Left ventricle myocardium inferior (tissue), 1 donor: ENCODE measurements at regions not wholly inside any gene's neighbourhood (a gene's known extent, or its start where the extent isn't known, plus 50 kb on each side); places are given as distances from the start of the nearest gene placed in this dataset.
A peak's percentile ranks its signal among the peaks of the same experiment; 100 is the strongest.

ENCODE experiments used
- DNase-seq: peaks from one replicate; pipeline ENCODE4 v3.0.0-alpha.2; 2020
- H3K27ac ChIP-seq: fragments of 200-600 bp; replicated peaks from 2 replicates; pipeline ENCODE4 v1.8.0; 2021
- H3K27me3 ChIP-seq: fragments of 200-600 bp; 2 replicates; pipeline ENCODE4 v1.8.0; 2021; ENCODE audit warnings: low read depth
- H3K36me3 ChIP-seq: fragments of 200-600 bp; 2 replicates; pipeline ENCODE4 v1.8.0; 2021
- H3K4me1 ChIP-seq: fragments of 200-600 bp; 2 replicates; pipeline ENCODE4 v1.8.0; 2021
- H3K4me3 ChIP-seq: fragments of 200-600 bp; 2 replicates; pipeline ENCODE4 v1.8.0; 2021; ENCODE audit warnings: mild to moderate bottlenecking, moderate library complexity
- H3K9me3 ChIP-seq: fragments of 200-600 bp; replicated peaks from 2 replicates; pipeline ENCODE4 v1.8.0; 2021
- intact Hi-C: fragments of 100-400 bp; cut with micrococcal nuclease; formaldehyde crosslinking; loops from one replicate; pipeline ENCODE4 v1.11.0; 2022
- TF ChIP-seq, protein P1 (sequence below): fragments of 200-600 bp; IDR thresholded peaks from 2 replicates; pipeline ENCODE4 v1.8.0; 2021; ENCODE audit warnings: antibody characterized with exemption, mild to moderate bottlenecking, borderline replicate concordance
- donor health status: DM: no; HTN: yes; CAD: no; lungs with severe emphysema.

DNA sequence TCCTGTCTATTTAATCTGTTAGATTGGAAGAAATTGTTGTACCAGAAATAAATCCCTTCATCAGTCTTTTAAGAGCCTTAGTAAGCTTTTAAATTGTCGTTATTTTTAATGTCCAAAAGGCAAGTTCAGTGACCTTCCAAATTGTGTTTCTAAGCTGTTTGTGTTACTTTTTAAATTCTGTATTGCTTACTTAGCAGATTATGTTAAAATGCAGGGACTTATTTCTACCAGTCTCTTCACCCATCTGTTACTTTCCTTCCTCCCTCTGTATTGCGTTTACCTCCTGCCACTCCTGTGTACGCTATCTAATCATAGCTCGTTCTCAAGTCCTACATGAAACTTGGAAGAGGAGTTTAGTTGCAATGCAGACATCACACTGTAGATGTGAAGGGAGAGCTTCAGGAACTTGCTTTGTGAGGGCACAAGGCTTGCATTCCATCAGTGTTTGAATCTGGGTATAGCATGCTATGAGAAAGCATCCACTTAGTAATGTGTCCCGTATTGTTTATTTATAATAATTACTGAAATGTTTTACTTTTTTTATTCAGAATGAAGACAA is 406.5 kb upstream of the RGS6 start:
- TF ChIP-seq, protein P1, sequence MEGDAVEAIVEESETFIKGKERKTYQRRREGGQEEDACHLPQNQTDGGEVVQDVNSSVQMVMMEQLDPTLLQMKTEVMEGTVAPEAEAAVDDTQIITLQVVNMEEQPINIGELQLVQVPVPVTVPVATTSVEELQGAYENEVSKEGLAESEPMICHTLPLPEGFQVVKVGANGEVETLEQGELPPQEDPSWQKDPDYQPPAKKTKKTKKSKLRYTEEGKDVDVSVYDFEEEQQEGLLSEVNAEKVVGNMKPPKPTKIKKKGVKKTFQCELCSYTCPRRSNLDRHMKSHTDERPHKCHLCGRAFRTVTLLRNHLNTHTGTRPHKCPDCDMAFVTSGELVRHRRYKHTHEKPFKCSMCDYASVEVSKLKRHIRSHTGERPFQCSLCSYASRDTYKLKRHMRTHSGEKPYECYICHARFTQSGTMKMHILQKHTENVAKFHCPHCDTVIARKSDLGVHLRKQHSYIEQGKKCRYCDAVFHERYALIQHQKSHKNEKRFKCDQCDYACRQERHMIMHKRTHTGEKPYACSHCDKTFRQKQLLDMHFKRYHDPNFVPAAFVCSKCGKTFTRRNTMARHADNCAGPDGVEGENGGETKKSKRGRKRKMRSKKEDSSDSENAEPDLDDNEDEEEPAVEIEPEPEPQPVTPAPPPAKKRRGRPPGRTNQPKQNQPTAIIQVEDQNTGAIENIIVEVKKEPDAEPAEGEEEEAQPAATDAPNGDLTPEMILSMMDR: no peak
- no peaks in the 10 kb centered on the region for H3K9me3 ChIP-seq
- no peaks in the 10 kb centered on the region for H3K27me3 ChIP-seq
- DNase-seq: no peak
- intact Hi-C loops: no loop called here
- H3K4me3 ChIP-seq: no peak overlapping the region
- H3K36me3 ChIP-seq: no peaks in the 10 kb centered on the region
- no peak overlapping the region for H3K27ac ChIP-seq
- H3K4me1 ChIP-seq: peaks cover 13% of the 10 kb centered on the region

DNA sequence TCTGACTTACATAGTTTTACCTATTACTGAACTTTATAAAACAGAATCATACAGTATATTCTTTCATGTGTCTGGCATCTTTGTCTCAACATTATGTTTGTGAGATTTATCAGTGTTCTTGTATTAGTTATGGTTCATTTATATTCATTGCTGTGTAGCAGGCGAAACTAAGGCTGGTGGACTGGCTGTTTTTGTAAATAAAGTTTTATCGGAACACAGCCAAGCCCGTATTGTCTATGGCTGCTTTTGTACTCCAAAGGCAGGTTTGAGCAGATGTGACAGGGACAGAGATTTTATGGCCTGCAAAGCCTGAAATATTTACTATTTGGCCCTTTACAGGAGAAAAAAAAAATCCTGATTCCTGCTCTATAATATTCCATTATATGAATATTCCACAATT is 405.8 kb upstream of the RGS6 start:
- Histone ChIP-seq H3K4me3 (no peak overlapping the region), H3K27ac (no peak overlapping the region), H3K27me3 (no peaks in the 10 kb centered on the region), H3K36me3 (no peaks in the 10 kb centered on the region), H3K9me3 (no peaks in the 10 kb centered on the region), H3K4me1 (peaks cover 13% of the 10 kb centered on the region)
- TF ChIP-seq, protein P1: no peak
- intact Hi-C loops: no loop called here
- no peak for DNase-seq

DNA sequence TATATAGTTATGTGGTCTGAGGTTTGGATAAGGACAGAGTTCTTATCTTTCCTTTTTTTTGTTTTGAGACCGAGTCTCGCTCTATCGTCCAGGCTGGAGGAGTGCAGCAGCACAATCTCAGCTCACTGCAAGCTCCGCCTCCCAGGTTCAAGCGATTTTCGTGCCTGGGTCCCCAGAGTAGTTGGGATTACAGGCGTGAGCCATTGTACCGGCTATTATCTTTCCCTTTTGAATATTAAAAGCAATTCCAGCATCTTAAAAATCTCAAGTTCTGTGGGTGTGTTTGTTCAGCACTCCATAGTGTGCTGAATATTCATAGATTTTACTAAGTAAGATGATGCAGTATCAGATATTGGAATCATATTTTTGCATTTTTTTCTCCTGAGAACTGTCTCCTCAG is 404.4 kb upstream of the RGS6 start:
- DNase-seq: no peak
- Histone ChIP-seq H3K4me3 (no peak overlapping the region), H3K4me1 (peaks cover 13% of the 10 kb centered on the region), H3K9me3 (no peaks in the 10 kb centered on the region), H3K36me3 (no peaks in the 10 kb centered on the region), H3K27me3 (no peaks in the 10 kb centered on the region), H3K27ac (no peak overlapping the region)
- intact Hi-C loops: no loop called here
- TF ChIP-seq, protein P1: no peak

DNA sequence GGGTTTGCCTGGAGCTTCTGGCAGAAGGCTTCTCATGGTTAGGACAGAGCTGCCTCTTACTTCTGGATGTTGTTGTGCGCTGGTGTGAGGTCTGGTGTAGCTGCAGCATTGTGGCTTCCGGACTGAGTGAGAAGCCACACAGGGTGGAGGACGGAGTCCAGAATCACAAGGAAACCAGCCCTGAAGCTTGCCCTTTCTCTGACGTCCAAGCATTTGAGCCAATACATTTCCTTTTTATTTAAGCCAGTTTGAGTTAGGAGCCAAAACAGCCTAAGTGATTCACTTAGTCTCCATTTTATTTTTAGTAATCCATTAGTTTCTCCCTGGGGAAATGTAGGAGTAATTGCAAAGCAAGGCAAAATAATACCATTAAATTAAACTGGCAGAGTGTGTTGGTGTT is 402.4 kb upstream of the RGS6 start:
- Histone ChIP-seq H3K9me3 (no peaks in the 10 kb centered on the region), H3K4me1 (peaks cover 13% of the 10 kb centered on the region), H3K36me3 (no peaks in the 10 kb centered on the region), H3K4me3 (no peak overlapping the region), H3K27me3 (no peaks in the 10 kb centered on the region), H3K27ac (peak overlapping the region; percentile 46)
- intact Hi-C loops: no loop called here
- TF ChIP-seq, protein P1: no peak
- DNase-seq: no peak

DNA sequence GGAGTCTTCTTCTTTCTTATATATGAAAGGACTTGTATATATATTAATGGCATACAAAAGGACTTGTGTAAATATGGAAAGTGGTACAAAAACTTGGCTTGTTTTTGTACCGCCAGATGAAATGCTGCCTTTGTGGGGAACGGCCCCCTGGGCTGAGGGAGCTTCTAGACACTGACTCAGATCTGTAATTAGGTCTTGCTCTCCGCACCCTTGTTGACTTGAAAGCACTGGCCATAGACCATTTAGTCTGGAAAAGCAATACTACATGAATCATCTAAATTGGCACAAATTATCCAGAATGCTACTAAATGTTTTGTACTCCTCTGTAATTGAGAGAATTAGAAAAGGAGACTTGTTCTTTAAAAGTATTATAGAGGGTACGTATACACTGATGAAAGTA is 399.9 kb upstream of the RGS6 start:
- TF ChIP-seq, protein P1: no peak
- Histone ChIP-seq H3K36me3 (no peaks in the 10 kb centered on the region), H3K27ac (no peak overlapping the region), H3K27me3 (no peaks in the 10 kb centered on the region), H3K4me1 (peaks cover 18% of the 10 kb centered on the region), H3K9me3 (no peaks in the 10 kb centered on the region), H3K4me3 (no peak overlapping the region)
- intact Hi-C loops: no loop called here
- no peak for DNase-seq
